NCI-H510A treated with DMSO at 0.1 percent for 48 hours (cell line): ENCODE measurements at regions not wholly inside any gene's neighbourhood (a gene's known extent, or its start where the extent isn't known, plus 50 kb on each side); places are given as distances from the start of the nearest gene placed in this dataset.

Experiments used
- DNase-seq: peaks from one replicate; lab custom pipeline; 2025; lab: John Stamatoyannopoulos, UW

- DNase-seq = no peak
Measured at GRCh38 chr6:74879976-74880375, 325.9 kb downstream of the COL12A1 start.

- DNase-seq = no peak
Measured at GRCh38 chr6:74879234-74879633, 326.6 kb downstream of the COL12A1 start.

- DNase-seq = no peak
Measured at GRCh38 chr6:74875193-74875592, 330.7 kb downstream of the COL12A1 start.

- no peak for DNase-seq
Measured at GRCh38 chr6:74872754-74873476, 332.9 kb downstream of the COL12A1 start.

GRCh38 chr6:74871757-74872156 is 334.1 kb downstream of the COL12A1 start:
- no peak for DNase-seq

GRCh38 chr6:74870403-74870802 is 335.4 kb downstream of the COL12A1 start:
- DNase-seq = no peak

- DNase-seq = no peak
Measured at GRCh38 chr6:74867291-74867690, 338.6 kb downstream of the COL12A1 start.

GRCh38 chr6:74863968-74864367 is 341.9 kb downstream of the COL12A1 start:
- no peak for DNase-seq

GRCh38 chr6:74860456-74860855 is 345.4 kb downstream of the COL12A1 start:
- DNase-seq = no peak

GRCh38 chr6:74857157-74857556 is 348.7 kb downstream of the COL12A1 start:
- no peak for DNase-seq

GRCh38 chr6:74853991-74854390 is 351.9 kb downstream of the COL12A1 start:
- DNase-seq = no peak

GRCh38 chr6:74851596-74851995 is 354.3 kb downstream of the COL12A1 start:
- no peak for DNase-seq

GRCh38 chr6:74840953-74841352 is 364.9 kb downstream of the COL12A1 start:
- no peak for DNase-seq

GRCh38 chr6:74834967-74835366 is 370.9 kb downstream of the COL12A1 start:
- no peak for DNase-seq

- no peak for DNase-seq
Measured at GRCh38 chr6:74826263-74826662, 379.6 kb downstream of the COL12A1 start.

- no peak for DNase-seq
Measured at GRCh38 chr6:74814440-74814839, 391.4 kb downstream of the COL12A1 start.

GRCh38 chr6:74807674-74808073 is 398.2 kb downstream of the COL12A1 start:
- no peak for DNase-seq

GRCh38 chr6:74805916-74806696 is 399.7 kb downstream of the COL12A1 start:
- no peak for DNase-seq

- no peak for DNase-seq
Measured at GRCh38 chr6:74798302-74798701, 407.6 kb downstream of the COL12A1 start.

- DNase-seq = no peak
Measured at GRCh38 chr6:74785236-74785635, 420.6 kb downstream of the COL12A1 start.

- no peak for DNase-seq
Measured at GRCh38 chr6:74782346-74782745, 423.5 kb downstream of the COL12A1 start.

GRCh38 chr6:74780831-74781230 is 425.0 kb downstream of the COL12A1 start:
- DNase-seq = no peak

- DNase-seq = no peak
Measured at GRCh38 chr6:74768738-74769137, 437.1 kb downstream of the COL12A1 start.

- DNase-seq = no peak
Measured at GRCh38 chr6:74768120-74768519, 437.7 kb downstream of the COL12A1 start.
